K562 (cell line): ENCODE measurements at regions not wholly inside any gene's neighbourhood (a gene's known extent, or its start where the extent isn't known, plus 50 kb on each side); places are given as distances from the start of the nearest gene placed in this dataset.

Experiments used
- ATAC-seq: fragments of 200-7000 bp; cut with Tn5 transposase; 3 replicates; pipeline ENCODE4 v1.9.1; 2020; ENCODE audit warnings: moderate library complexity
- BruUV-seq: library from RNA; stranded (reverse); fragments of 400-500 nt; replicated peaks from 2 replicates; lab custom pipeline; 2021; lab: Mats Ljungman, UMichigan
- CTCF ChIA-PET: fragments of 300-600 bp; formaldehyde crosslinking; extraction: SDS; loops from one replicate; lab custom pipeline; 2021; ENCODE audit warnings: low intra/inter-chr PET ratio; lab: Yijun Ruan, JAX
- POLR2A ChIA-PET: fragments of 300-600, 350-650 bp; sonication (Branson Sonifier 250); formaldehyde crosslinking; extraction: SDS; loops from one replicate; lab custom pipeline; 2021; ENCODE audit warnings: antibody characterized with exemption, inconsistent platforms; lab: Yijun Ruan, JAX
- DNase-seq, 4 experiments: peaks; one replicate each; pipeline versions ENCODE4 v3.0.0 to v3.0.0-alpha.2; 2011 to 2018; ENCODE audit warnings: low spot score in 3 of 4, mixed read lengths in 3 of 4; ENCODE audit errors: extremely low read depth in 1 of 4
- FAIRE-seq: peaks from 2 replicates; lab custom pipeline; 2011; peaks lifted over from hg19 to GRCh38; lab: Jason Lieb, UNC
- H2AFZ ChIP-seq: 2 replicates; pipeline ENCODE4 v1.6.0; 2011; ENCODE audit warnings: low read depth, low read length, control low read depth, inconsistent platforms
- H3K27ac ChIP-seq: fragments of 200-600 bp; 3 replicates; pipeline ENCODE4 v1.8.0; 2011; ENCODE audit warnings: low read depth, mild to moderate bottlenecking, control low read depth, inconsistent platforms, low read length, moderate library complexity, mixed read lengths; ENCODE audit errors: extremely low read depth
- H3K27me3 ChIP-seq, 2 experiments: fragments of 300-600 bp in 1 of 2; 2 replicates in 1 of 2; 3 replicates in 1 of 2; pipeline versions ENCODE4 v1.6.0 to v1.8.0; 2011; ENCODE audit warnings: inconsistent platforms in 2 of 2, low read length in 2 of 2, mild to moderate bottlenecking in 1 of 2, mixed read lengths in 1 of 2, moderate library complexity in 1 of 2; ENCODE audit not compliant: control insufficient read depth in 2 of 2, insufficient read depth in 2 of 2
- H3K36me3 ChIP-seq: fragments of 300-600 bp; 3 replicates; pipeline ENCODE4 v1.8.0; 2011; ENCODE audit warnings: mild to moderate bottlenecking, low read length, inconsistent platforms; ENCODE audit not compliant: control insufficient read depth, insufficient read depth
- H3K4me1 ChIP-seq, 2 experiments: fragments of 200-600 bp in 1 of 2; replicated peaks in 1 of 2; 2 replicates in 1 of 2; 3 replicates in 1 of 2; pipeline versions ENCODE4 v1.5.1 to v1.8.0; 2011; ENCODE audit warnings: inconsistent platforms in 2 of 2, low read length in 2 of 2, mild to moderate bottlenecking in 1 of 2, mixed read lengths in 1 of 2, moderate library complexity in 1 of 2; ENCODE audit not compliant: control insufficient read depth in 2 of 2, insufficient read depth in 2 of 2
- H3K4me2 ChIP-seq: 2 replicates; pipeline ENCODE4 v1.6.1; 2011; ENCODE audit warnings: low read length, control low read depth, inconsistent platforms, mixed read lengths; ENCODE audit not compliant: insufficient read depth
- H3K4me3 ChIP-seq: fragments of 200-600 bp; sonication (generic), shearing (Covaris generic); 2 replicates; pipeline ENCODE4 v1.5.1; 2016; ENCODE audit warnings: control low read depth, inconsistent platforms
- H3K79me2 ChIP-seq: fragments of 200-600 bp; 3 replicates; pipeline ENCODE4 v1.8.0; 2011; ENCODE audit warnings: low read length, inconsistent platforms; ENCODE audit not compliant: control insufficient read depth, insufficient read depth
- H3K9ac ChIP-seq, 2 experiments: 2 replicates each; pipeline versions ENCODE4 v1.6.0 to v1.6.1; 2011; ENCODE audit warnings: low read depth in 2 of 2, low read length in 2 of 2, control low read depth in 1 of 2, inconsistent platforms in 1 of 2, mild to moderate bottlenecking in 1 of 2, mixed read lengths in 1 of 2; ENCODE audit not compliant: insufficient read depth in 1 of 2
- H3K9me1 ChIP-seq: one replicate; pipeline ENCODE4 v1.6.0; 2011; ENCODE audit warnings: inconsistent platforms, mild to moderate bottlenecking, low read length, moderate library complexity; ENCODE audit not compliant: control insufficient read depth, insufficient read depth
- H3K9me3 ChIP-seq: replicated peaks from 2 replicates; pipeline ENCODE4 v1.5.1; 2011; ENCODE audit warnings: low read depth, low read length, inconsistent platforms; ENCODE audit not compliant: control insufficient read depth, insufficient read depth
- H4K20me1 ChIP-seq: replicated peaks from 2 replicates; pipeline ENCODE4 v1.6.1; 2011; ENCODE audit warnings: low read length, inconsistent platforms, mixed read lengths; ENCODE audit not compliant: control insufficient read depth, insufficient read depth
- BCOR ChIP-seq: fragments of 450-650 bp; IDR thresholded peaks from 2 replicates; pipeline ENCODE4 v1.6.1; 2016
- CEBPG ChIP-seq, 3 experiments: fragments of 200-800 bp in 1 of 3; sonication (Bioruptor generic) in 1 of 3; sonication (generic) in 1 of 3; formaldehyde crosslinking in 1 of 3; IDR thresholded peaks in 2 of 3; conservative IDR thresholded peaks in 1 of 3; 2 replicates each; pipeline versions ENCODE4 v1.6.1 to v1.8.0; 2016 to 2022; ENCODE audit warnings: missing compliant biosample characterization in 2 of 3, missing genetic modification characterization in 2 of 3, mild to moderate bottlenecking in 1 of 3, missing genetic modification reagents in 1 of 3
- CHCHD3 ChIP-seq: fragments of 250-450 bp; sonication (Bioruptor Pico); IDR thresholded peaks from 2 replicates; pipeline ENCODE4 v2.1.2; 2022; ENCODE audit warnings: mild to moderate bottlenecking
- GTF3C2 ChIP-seq: IDR thresholded peaks from 3 replicates; pipeline ENCODE4 v1.6.1; 2011; ENCODE audit warnings: borderline replicate concordance, mild to moderate bottlenecking, moderate library complexity; ENCODE audit not compliant: insufficient read length; ENCODE audit errors: extremely low read depth
- MYC ChIP-seq, 2 experiments: fragments of 250-450 bp in 1 of 2; sonication (Bioruptor Pico) in 1 of 2; IDR thresholded peaks; 2 replicates each; pipeline versions ENCODE4 v1.5.1 to v1.6.1; 2012 to 2021; ENCODE audit warnings: low read depth in 2 of 2, borderline replicate concordance in 1 of 2, improper control_type of control experiment in 1 of 2, low read length in 1 of 2, mild to moderate bottlenecking in 1 of 2, moderate library complexity in 1 of 2
- PRMT5 ChIP-seq: sonication (generic); formaldehyde crosslinking; IDR thresholded peaks from 2 replicates; pipeline ENCODE4 v1.5.0; 2020; ENCODE audit warnings: missing genetic modification reagents
- RBBP5 ChIP-seq: fragments of 200-600 bp; sonication (generic); IDR thresholded peaks from 2 replicates; pipeline ENCODE4 v1.6.1; 2012; ENCODE audit warnings: borderline replicate concordance, mild to moderate bottlenecking, low read length, control low read depth, inconsistent platforms; ENCODE audit not compliant: insufficient read depth, poor library complexity, severe bottlenecking
- RNF2 ChIP-seq: sonication (generic); IDR thresholded peaks from 2 replicates; pipeline ENCODE4 v1.6.1; 2016
- TAF7 ChIP-seq: fragments of 450-650 bp; IDR thresholded peaks from 2 replicates; pipeline ENCODE4 v1.6.1; 2016; ENCODE audit warnings: missing genetic modification characterization, missing compliant biosample characterization
- ZNF253 ChIP-seq: fragments of 250-450 bp; sonication (Bioruptor Pico); conservative IDR thresholded peaks from 2 replicates; pipeline ENCODE4 v1.6.1; 2021; ENCODE audit warnings: mild to moderate bottlenecking
- ZNF384 ChIP-seq: IDR thresholded peaks from 2 replicates; pipeline ENCODE4 v1.6.1; 2012; ENCODE audit warnings: low read depth, low read length, improper control_type of control experiment
- ZSCAN29 ChIP-seq: fragments of 450-650 bp; IDR thresholded peaks from 2 replicates; pipeline ENCODE4 v1.6.1; 2017
- WGBS: fragments of 100-300 bp; shearing (Covaris generic); methylation state at CpG from one replicate; pipeline ENCODE4 v1.1.6; 2016; ENCODE audit warnings: low coverage, mixed read lengths; ENCODE audit not compliant: insufficient coverage; ENCODE audit errors: missing lambda C conversion rate; 5-methylcytosine and 5-hydroxymethylcytosine counted together
- in situ Hi-C: fragments of 300-500 bp; cut with MboI; formaldehyde crosslinking; loops from 4 replicates; pipeline ENCODE4 v1.15.0; 2018; ENCODE audit warnings: inconsistent platforms, mixed read lengths
- intact Hi-C: fragments of 100-400 bp; cut with micrococcal nuclease; formaldehyde crosslinking; loops from 2 replicates; pipeline ENCODE4 v1.14.2; 2022
- TF ChIP-seq, protein P1 (sequence below): sonication (generic); formaldehyde crosslinking; IDR thresholded peaks from 2 replicates; pipeline ENCODE4 v1.8.1; 2023; ENCODE audit warnings: mild to moderate bottlenecking, missing genetic modification reagents
- TF ChIP-seq, protein P2 (sequence below): fragments of 200-800 bp; sonication (Bioruptor generic); IDR thresholded peaks from 2 replicates; pipeline ENCODE4 v1.6.1; 2016; ENCODE audit warnings: missing genetic modification characterization, missing compliant biosample characterization

- H3K27ac ChIP-seq = no peak overlapping the region
- no peak for DNase-seq
- H3K9me1 ChIP-seq = no peaks in the 10 kb centered on the region
- no peak for FAIRE-seq
- no peaks in the 10 kb centered on the region for H4K20me1 ChIP-seq
- H3K4me3 ChIP-seq = no peak overlapping the region
- no peaks in the 10 kb centered on the region for H3K79me2 ChIP-seq
- intact Hi-C loops = no loop called here
- no TSS peak for BruUV-seq
- CTCF ChIA-PET = no interaction called here
- in situ Hi-C loops = no loop called here
- no peaks in the 10 kb centered on the region for H3K27me3 ChIP-seq
- no peaks in the 10 kb centered on the region for H3K36me3 ChIP-seq
- no peaks in the 10 kb centered on the region for H3K4me1 ChIP-seq
- no peak overlapping the region for H3K9ac ChIP-seq
- H3K9me3 ChIP-seq = no peaks in the 10 kb centered on the region
- H3K4me2 ChIP-seq = no peak overlapping the region
- H2AFZ ChIP-seq = no peak overlapping the region
- no peak for ATAC-seq
- POLR2A ChIA-PET = no interaction called here
- 0% methylated on average over 1 of the region's 1 CpG for WGBS
- TF ChIP-seq RNF2 = no peak
- TF ChIP-seq, protein P1, sequence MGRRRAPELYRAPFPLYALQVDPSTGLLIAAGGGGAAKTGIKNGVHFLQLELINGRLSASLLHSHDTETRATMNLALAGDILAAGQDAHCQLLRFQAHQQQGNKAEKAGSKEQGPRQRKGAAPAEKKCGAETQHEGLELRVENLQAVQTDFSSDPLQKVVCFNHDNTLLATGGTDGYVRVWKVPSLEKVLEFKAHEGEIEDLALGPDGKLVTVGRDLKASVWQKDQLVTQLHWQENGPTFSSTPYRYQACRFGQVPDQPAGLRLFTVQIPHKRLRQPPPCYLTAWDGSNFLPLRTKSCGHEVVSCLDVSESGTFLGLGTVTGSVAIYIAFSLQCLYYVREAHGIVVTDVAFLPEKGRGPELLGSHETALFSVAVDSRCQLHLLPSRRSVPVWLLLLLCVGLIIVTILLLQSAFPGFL = no peak
- TF ChIP-seq CHCHD3 = no peak
- no peak for TF ChIP-seq MYC (IDR thresholded peaks at IDR 0.05; ENCODE audit: low read depth, low read length)
- TF ChIP-seq MYC (CRISPR knock-in tag; IDR thresholded peaks at IDR 0.05; ENCODE audit: borderline replicate concordance, low read depth) = no peak
- TF ChIP-seq, protein P2, sequence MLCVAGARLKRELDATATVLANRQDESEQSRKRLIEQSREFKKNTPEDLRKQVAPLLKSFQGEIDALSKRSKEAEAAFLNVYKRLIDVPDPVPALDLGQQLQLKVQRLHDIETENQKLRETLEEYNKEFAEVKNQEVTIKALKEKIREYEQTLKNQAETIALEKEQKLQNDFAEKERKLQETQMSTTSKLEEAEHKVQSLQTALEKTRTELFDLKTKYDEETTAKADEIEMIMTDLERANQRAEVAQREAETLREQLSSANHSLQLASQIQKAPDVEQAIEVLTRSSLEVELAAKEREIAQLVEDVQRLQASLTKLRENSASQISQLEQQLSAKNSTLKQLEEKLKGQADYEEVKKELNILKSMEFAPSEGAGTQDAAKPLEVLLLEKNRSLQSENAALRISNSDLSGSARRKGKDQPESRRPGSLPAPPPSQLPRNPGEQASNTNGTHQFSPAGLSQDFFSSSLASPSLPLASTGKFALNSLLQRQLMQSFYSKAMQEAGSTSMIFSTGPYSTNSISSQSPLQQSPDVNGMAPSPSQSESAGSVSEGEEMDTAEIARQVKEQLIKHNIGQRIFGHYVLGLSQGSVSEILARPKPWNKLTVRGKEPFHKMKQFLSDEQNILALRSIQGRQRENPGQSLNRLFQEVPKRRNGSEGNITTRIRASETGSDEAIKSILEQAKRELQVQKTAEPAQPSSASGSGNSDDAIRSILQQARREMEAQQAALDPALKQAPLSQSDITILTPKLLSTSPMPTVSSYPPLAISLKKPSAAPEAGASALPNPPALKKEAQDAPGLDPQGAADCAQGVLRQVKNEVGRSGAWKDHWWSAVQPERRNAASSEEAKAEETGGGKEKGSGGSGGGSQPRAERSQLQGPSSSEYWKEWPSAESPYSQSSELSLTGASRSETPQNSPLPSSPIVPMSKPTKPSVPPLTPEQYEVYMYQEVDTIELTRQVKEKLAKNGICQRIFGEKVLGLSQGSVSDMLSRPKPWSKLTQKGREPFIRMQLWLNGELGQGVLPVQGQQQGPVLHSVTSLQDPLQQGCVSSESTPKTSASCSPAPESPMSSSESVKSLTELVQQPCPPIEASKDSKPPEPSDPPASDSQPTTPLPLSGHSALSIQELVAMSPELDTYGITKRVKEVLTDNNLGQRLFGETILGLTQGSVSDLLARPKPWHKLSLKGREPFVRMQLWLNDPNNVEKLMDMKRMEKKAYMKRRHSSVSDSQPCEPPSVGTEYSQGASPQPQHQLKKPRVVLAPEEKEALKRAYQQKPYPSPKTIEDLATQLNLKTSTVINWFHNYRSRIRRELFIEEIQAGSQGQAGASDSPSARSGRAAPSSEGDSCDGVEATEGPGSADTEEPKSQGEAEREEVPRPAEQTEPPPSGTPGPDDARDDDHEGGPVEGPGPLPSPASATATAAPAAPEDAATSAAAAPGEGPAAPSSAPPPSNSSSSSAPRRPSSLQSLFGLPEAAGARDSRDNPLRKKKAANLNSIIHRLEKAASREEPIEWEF (CRISPR knock-in tag) = no peak
- no peak for TF ChIP-seq BCOR
- TF ChIP-seq ZNF253 = no peak
- TF ChIP-seq GTF3C2 = no peak
- TF ChIP-seq ZSCAN29 = no peak
- TF ChIP-seq RBBP5 = no peak
- TF ChIP-seq TAF7 (tag) = no peak
- TF ChIP-seq CEBPG (CRISPR knock-in tag; IDR thresholded peaks at IDR 0.05) = no peak
- no peak for TF ChIP-seq CEBPG (tag; conservative IDR thresholded peaks at IDR 0.05 in 1 of 2, IDR thresholded peaks at IDR 0.05 in 1 of 2)
- TF ChIP-seq PRMT5 = no peak
- TF ChIP-seq ZNF384 = no peak
Measured at GRCh38 chr13:55437162-55437561, 1703.6 kb upstream of the PRR20A start.
